ENCODE measurements at regions not wholly inside any gene's neighbourhood (a gene's known extent, or its start where the extent isn't known, plus 50 kb on each side); places are given as distances from the start of the nearest gene placed in this dataset.

- Mint-ChIP-seq H3K27me3 (ENCODE audit: insufficient read depth, unreplicated experiment) (no peaks in the 10 kb centered on the region), H3K4me1 (ENCODE audit: low read depth, unreplicated experiment) (no peaks in the 10 kb centered on the region), H3K36me3 (ENCODE audit: insufficient read depth, unreplicated experiment) (no peaks in the 10 kb centered on the region), H3K27ac (ENCODE audit: unreplicated experiment) (no peak overlapping the region), H3K9me3 (ENCODE audit: unreplicated experiment) (no peaks in the 10 kb centered on the region), H3K4me3 (ENCODE audit: unreplicated experiment) (no peak overlapping the region)
- TF ChIP-seq CTCF (IDR thresholded peaks at IDR 0.05; ENCODE audit: insufficient read depth in 1 of 2, low read depth in 1 of 2, low read length in 1 of 2, severe bottlenecking in 1 of 2, unreplicated experiment in 1 of 2), result no peak
- no TSS peak for BruUV-seq (replicated peaks)
- H3K9me3 ChIP-seq, result no peaks in the 10 kb centered on the region
- DNase-seq, result no peak
- POLR2A ChIA-PET, result no interaction called here
- no peak overlapping the region for H3K4me3 ChIP-seq (ENCODE audit: low read depth, low read length)
- no peaks in the 10 kb centered on the region for H3K4me1 ChIP-seq
- intact Hi-C loops (cut with micrococcal nuclease; ENCODE audit: unreplicated experiment), result no loop called here
- H3K36me3 ChIP-seq (ENCODE audit: control insufficient read depth, insufficient read depth, low read length), result no peaks in the 10 kb centered on the region
- H3K27me3 ChIP-seq (replicated peaks; ENCODE audit: control insufficient read depth, insufficient read depth, low read length), result no peaks in the 10 kb centered on the region
- CTCF ChIA-PET, result no interaction called here
These were observed 121.9 kb upstream of the EDIL3 start for GRCh38 chr5:84506625-84507024.

GRCh38 chr5:84494453-84494852 is 109.8 kb upstream of the EDIL3 start:
- Mint-ChIP-seq H3K4me1 (ENCODE audit: low read depth, unreplicated experiment) (no peaks in the 10 kb centered on the region), H3K4me3 (ENCODE audit: unreplicated experiment) (no peak overlapping the region), H3K27me3 (ENCODE audit: insufficient read depth, unreplicated experiment) (peaks cover 2% of the 10 kb centered on the region), H3K9me3 (ENCODE audit: unreplicated experiment) (no peaks in the 10 kb centered on the region), H3K36me3 (ENCODE audit: insufficient read depth, unreplicated experiment) (no peaks in the 10 kb centered on the region), H3K27ac (ENCODE audit: unreplicated experiment) (no peak overlapping the region)
- no peak for DNase-seq
- CTCF ChIA-PET, result no interaction called here
- Histone ChIP-seq H3K27me3 (replicated peaks; ENCODE audit: control insufficient read depth, insufficient read depth, low read length) (no peaks in the 10 kb centered on the region), H3K9me3 (no peaks in the 10 kb centered on the region), H3K4me3 (ENCODE audit: low read depth, low read length) (no peak overlapping the region), H3K4me1 (no peaks in the 10 kb centered on the region), H3K36me3 (ENCODE audit: control insufficient read depth, insufficient read depth, low read length) (no peaks in the 10 kb centered on the region)
- no peak for TF ChIP-seq CTCF (IDR thresholded peaks at IDR 0.05; ENCODE audit: insufficient read depth in 1 of 2, low read depth in 1 of 2, low read length in 1 of 2, severe bottlenecking in 1 of 2, unreplicated experiment in 1 of 2)
- intact Hi-C loops (cut with micrococcal nuclease; ENCODE audit: unreplicated experiment), result no loop called here
- no TSS peak for BruUV-seq (replicated peaks)
- POLR2A ChIA-PET, result no interaction called here

- no peak for DNase-seq
- Mint-ChIP-seq H3K27ac (ENCODE audit: unreplicated experiment) (no peak overlapping the region), H3K9me3 (ENCODE audit: unreplicated experiment) (no peaks in the 10 kb centered on the region), H3K27me3 (ENCODE audit: insufficient read depth, unreplicated experiment) (peaks cover 2% of the 10 kb centered on the region), H3K4me3 (ENCODE audit: unreplicated experiment) (no peak overlapping the region), H3K4me1 (ENCODE audit: low read depth, unreplicated experiment) (no peaks in the 10 kb centered on the region), H3K36me3 (ENCODE audit: insufficient read depth, unreplicated experiment) (no peaks in the 10 kb centered on the region)
- ChIA-PET CTCF (no interaction called here), POLR2A (no interaction called here)
- Histone ChIP-seq H3K36me3 (ENCODE audit: control insufficient read depth, insufficient read depth, low read length) (no peaks in the 10 kb centered on the region), H3K27me3 (replicated peaks; ENCODE audit: control insufficient read depth, insufficient read depth, low read length) (no peaks in the 10 kb centered on the region), H3K4me1 (no peaks in the 10 kb centered on the region), H3K9me3 (no peaks in the 10 kb centered on the region), H3K4me3 (ENCODE audit: low read depth, low read length) (no peak overlapping the region)
- BruUV-seq (replicated peaks), result no TSS peak
- no peak for TF ChIP-seq CTCF (IDR thresholded peaks at IDR 0.05; ENCODE audit: insufficient read depth in 1 of 2, low read depth in 1 of 2, low read length in 1 of 2, severe bottlenecking in 1 of 2, unreplicated experiment in 1 of 2)
- intact Hi-C loops (cut with micrococcal nuclease; ENCODE audit: unreplicated experiment), result no loop called here
These were observed 103.3 kb upstream of the EDIL3 start for GRCh38 chr5:84487963-84488362.
